ENCODE measurements at regions not wholly inside any gene's neighbourhood (a gene's known extent, or its start where the extent isn't known, plus 50 kb on each side); places are given as distances from the start of the nearest gene placed in this dataset.
"Not testable (repeated sequence)": the region's sequence is repeated elsewhere in the genome, so short reads cannot be mapped to it uniquely, and the experiment has no call there.

DNA sequence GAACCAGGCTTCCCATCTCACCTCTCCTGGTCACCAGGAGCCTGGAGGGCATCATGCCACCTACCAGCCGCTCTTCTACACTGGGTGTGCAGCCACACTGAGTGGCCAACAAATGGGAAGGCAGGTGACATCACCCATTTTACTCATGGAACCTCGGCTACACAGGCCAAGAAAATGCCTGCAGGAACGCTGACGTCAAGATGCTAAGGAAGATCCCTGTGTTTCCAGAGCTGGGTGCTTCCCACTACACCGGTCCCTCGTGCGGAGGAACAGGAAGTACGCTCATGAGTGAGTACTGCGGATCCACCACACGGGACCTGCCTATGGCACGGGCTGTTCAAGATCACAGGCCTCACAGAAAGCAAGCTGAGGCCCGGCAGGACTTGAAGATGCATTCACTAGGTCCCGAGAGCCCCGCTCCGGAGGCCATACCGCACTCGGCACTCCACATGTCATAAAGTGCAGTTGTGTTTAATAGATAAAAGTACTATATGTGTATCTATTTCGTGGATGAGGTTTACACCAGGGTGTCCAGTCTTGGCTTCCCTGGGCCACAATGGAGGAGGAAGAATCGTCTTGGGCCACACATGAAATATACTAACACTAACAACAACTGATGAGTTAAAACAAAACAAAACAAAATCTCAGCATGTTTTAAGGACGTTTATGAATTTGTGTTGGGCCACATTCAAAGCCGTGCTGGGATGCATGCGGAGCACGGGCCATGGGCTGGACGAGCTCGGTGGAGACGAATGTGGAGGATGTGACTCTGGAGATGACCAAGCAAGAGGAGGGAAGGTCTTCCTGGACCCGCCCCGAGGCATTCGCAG, 257.9 kb downstream of the THBS2 start:
- DNase-seq, result no peak
- in situ Hi-C loops (cut with MboI; ENCODE audit: low pct_unique_long_range_greater_than_20kb, low sequenced_read_pairs), result no loop called here

DNA sequence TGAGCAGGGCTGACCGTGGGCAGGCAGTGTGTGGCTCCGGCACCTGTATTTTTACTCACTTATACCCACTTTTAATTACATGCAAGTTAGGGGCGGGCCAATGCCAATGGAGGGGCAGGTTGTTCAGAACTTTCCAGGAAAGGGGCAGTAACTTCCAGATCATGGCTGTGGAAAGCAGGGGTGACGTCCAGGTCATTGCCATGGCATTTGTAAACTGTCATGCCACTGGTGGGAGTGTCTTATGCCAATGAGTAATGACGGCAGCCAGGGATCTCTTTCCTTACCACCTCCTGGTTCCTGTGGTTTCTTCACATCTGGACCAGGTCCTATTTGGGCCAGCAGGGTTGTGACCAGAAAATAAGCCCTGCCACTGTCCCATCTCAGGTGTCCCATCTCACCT, 258.7 kb downstream of the THBS2 start:
- in situ Hi-C loops (cut with MboI; ENCODE audit: low pct_unique_long_range_greater_than_20kb, low sequenced_read_pairs), result no loop called here
- DNase-seq, result no peak

DNA sequence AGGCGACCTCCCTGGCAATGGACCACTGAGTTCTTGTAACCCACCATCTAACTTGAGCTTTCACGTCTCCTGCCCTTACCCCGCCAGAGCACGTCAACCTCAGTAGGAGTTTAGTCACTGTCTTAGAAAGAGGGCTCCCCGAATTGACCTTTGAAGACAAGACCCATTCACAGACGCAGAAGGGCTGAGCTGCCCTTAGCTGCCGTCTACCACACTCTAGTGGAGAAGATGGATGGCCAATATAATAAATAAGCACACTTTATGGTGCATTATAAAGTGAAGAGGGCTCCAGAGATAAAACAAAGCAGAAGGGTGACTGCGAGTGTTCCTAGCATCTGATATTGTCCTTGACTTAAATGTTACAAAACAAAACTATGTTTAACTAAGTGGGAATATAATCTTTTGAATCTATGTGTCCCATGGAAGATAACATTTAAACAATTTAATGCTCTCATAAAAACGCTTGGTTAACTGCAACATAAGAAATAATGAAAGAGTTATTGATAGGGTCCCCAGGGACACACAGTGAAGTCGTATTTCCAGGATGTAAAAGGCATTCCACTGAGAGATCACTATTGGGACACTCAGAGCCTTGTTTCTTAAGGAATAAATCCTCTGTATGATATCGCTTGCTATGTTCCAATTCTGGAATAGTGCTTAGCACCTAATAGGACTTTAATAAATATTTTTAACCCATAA, 261.1 kb downstream of the THBS2 start:
- DNase-seq, result peak; percentile 3
- in situ Hi-C loops (cut with MboI; ENCODE audit: low pct_unique_long_range_greater_than_20kb, low sequenced_read_pairs), result no loop called here

DNA sequence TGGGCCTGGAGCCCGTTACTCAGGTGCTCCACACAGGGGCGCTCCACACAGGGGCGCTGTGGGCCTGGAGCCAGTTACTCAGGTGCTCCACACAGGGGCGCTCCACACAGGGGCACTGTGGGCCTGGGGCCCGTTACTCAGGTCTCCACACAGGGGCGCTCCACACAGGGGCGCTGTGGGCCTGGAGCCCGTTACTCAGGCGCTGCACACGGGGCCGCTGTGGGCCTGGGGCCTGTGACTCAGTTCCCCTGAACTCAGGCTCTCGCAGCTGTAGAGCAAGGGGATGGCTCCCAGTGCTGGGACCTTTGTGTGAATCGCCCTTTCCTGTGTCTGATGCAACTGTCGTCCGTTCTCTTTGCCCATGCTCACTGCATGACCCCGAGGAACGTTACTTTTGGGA, 262.0 kb downstream of the THBS2 start:
- in situ Hi-C loops (cut with MboI; ENCODE audit: low pct_unique_long_range_greater_than_20kb, low sequenced_read_pairs); DNase-seq: not testable (repeated sequence)

DNA sequence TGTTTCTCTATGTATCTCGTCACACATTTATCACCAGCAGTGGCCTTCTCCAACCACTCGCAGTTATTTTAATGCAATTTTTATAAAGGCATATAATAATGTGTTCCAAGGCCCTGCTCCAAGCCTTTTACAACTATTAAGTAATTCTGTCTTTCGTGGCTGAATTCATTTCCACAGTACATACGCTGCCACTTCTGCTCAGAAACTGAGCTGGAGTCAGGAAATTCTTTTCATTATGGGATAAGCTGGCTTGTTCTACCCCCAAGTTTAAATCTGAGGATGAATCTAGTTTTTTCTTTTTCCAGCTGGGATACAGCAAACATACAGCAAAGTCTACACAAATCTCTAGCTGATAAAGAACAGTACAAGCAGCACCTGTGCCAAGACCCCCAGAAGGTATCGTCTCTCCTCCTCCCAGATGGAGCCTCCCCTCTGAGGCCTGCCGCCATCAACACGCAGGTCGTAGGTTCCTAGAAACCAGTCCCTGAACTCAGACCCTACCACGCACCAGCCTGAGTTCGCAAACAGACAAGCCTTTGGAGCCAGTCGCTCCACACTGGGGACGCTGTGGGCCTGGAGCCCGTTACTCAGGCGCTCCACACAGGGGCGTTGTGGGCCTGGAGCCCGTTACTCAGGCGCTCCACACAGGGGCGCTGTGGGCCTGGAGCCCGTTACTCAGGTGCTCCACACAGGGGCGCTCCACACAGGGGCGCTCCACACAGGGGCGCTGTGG, 263.5 kb downstream of the THBS2 start:
- in situ Hi-C loops (cut with MboI; ENCODE audit: low pct_unique_long_range_greater_than_20kb, low sequenced_read_pairs), result no loop called here
- DNase-seq, result no peak

DNA sequence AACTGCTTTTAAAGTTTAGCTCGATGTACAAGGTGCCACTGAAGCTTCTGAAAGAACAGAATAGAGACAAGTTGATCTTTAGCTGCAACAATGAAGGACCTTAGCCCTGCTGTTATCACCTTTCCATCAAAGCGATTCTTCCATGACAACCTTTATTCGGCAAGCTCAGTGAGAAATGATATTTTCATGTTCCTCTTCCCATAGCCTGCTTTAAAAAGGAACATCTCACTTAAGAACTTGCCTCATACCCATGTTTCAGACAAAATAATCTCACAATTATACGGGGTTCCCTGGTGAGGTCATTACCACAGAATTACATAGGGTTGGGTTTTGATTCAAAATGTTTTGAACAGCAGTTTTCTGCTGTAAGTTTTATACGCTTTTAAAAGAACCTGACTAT, 264.2 kb downstream of the THBS2 start:
- no peak for DNase-seq
- in situ Hi-C loops (cut with MboI; ENCODE audit: low pct_unique_long_range_greater_than_20kb, low sequenced_read_pairs), result no loop called here

DNA sequence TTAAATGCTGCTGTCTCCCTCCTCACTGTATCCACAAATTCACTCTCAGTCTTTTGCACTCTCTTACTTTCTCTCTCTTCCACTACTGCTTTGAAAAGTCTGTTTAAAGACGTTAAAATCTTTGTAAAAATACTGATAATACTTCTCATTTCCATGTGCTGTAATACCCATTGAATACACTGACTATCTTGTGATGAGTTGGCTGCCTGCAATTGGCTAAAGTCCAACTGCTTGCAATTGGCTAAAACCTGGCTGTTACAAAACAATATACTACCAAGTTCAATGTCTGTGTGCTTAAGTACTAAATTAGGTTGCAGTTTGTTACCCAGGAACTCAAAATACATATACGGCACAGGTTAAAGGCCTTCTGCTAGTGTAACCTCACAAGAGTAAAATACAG, 264.8 kb downstream of the THBS2 start:
- in situ Hi-C loops (cut with MboI; ENCODE audit: low pct_unique_long_range_greater_than_20kb, low sequenced_read_pairs), result no loop called here
- DNase-seq, result no peak

DNA sequence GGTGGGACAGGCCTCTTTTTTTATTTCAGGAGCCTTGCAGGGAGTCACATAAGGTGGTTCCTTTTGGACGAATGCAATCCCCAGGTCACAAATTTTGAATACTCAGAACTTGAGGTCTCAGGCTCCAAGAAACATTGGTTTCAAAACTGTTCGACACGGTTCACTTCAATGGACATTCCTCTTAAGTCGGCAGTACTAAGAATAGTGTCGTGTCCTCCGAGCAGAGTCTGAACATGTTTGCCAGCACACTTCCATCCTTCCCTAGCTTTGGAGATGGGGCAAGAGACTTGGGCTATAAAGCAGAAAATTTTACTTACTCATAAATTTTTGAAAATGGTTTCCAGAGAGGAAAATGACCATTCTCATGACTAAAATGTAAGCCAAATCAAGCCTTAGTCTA, 265.4 kb downstream of the THBS2 start:
- DNase-seq, result no peak
- in situ Hi-C loops (cut with MboI; ENCODE audit: low pct_unique_long_range_greater_than_20kb, low sequenced_read_pairs), result no loop called here

DNA sequence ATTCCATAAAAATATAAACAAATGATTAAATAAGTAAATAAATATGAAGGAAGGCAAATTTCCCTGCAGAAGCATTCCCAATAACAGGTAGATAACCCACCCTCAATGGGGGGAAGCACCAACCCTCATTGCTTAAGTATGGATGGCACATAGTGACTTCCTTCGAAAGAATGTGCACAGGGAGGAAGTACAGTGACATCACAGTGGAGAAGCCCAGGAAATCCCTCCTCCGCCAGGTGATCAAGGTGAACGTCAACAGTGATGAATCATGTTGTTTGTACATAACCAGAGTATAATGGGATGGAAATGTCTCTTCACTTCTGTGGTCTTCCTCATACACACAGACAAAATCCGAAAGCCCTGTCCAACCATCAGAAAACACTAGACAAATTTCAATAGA, 267.9 kb downstream of the THBS2 start:
- DNase-seq, result no peak
- in situ Hi-C loops (cut with MboI; ENCODE audit: low pct_unique_long_range_greater_than_20kb, low sequenced_read_pairs), result no loop called here

DNA sequence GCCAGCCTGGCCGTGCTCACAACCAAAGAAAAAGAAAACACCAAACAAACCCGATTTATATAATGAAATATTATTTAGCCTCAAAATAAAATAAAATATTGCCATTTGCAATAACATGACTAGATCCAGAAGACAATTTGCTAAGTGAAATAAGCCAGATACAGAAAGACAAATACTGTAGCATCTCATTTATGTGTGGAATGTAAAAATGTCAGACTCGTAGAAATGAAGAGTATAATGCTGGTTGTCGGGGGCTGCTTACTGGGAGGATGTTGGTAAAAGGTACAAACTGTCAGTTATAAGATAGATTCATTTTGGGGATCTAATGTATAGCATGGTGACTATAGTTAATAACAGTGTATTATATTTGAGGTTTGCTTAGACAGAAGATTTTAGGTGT, 269.7 kb downstream of the THBS2 start:
- no peak for DNase-seq
- in situ Hi-C loops (cut with MboI; ENCODE audit: low pct_unique_long_range_greater_than_20kb, low sequenced_read_pairs), result no loop called here

DNA sequence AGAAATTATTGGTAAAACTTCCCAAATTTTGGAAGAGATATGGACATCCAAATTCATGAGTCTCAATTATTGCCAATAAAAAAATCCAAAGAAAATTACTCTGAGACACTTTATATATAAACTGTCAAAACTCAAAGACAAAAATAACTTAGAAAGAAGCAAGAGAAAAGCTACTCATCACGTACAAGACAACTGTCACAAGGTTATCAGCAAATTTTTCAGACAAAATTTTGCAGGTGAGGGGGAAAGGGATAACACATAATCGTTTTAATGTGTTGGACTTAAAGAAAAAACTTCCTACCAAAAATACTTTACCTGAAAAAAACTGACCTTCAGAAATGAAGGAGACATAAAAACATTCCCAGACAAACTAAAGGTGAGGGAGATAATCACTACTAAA, 272.5 kb downstream of the THBS2 start:
- in situ Hi-C loops (cut with MboI; ENCODE audit: low pct_unique_long_range_greater_than_20kb, low sequenced_read_pairs), result no loop called here

DNA sequence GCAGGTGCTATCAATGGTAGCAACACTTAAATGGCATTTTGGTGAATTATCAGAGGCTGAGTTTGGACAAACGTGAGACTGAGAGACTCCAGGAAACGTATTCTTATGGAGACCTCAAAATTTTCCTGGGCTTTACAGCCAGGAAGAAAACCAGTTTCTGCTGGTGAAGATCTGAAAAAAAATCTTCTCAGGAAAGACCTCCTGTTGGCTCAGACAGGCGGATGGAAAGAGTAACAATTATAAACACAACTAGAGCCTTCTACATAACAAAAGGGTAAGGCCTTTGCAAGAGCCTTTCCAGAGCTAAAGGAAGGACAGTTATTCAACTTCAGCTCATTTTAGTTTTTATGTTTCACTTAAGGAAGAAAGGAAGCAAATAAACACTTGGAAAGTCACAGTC, 274.4 kb downstream of the THBS2 start:
- DNase-seq, result no peak

More for the DNA sequence above, 272.5 kb downstream of the THBS2 start:
- no peak for DNase-seq

DNA sequence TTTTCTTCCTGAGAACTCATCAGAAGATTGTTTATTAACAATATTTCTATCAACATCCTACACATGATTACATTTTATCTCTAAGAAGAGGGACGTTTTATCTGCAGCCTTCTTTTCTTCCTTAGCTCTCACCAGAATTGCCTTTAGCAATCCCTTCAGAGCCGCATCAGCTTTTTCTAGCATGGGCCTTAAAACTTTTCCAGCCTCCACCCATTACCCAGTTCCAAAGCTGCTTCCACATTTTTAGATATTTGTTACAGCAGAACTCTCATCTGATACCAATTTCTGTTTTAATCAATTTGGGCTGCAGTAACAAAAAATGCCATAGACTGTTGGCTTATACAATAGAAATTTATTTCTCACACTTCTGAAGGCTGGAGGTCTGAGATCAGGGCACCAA, 281.5 kb downstream of the THBS2 start:
- in situ Hi-C loops (cut with MboI; ENCODE audit: low pct_unique_long_range_greater_than_20kb, low sequenced_read_pairs), result no loop called here
- no peak for DNase-seq

More for the DNA sequence above, 274.4 kb downstream of the THBS2 start:
- in situ Hi-C loops (cut with MboI; ENCODE audit: low pct_unique_long_range_greater_than_20kb, low sequenced_read_pairs), result no loop called here

DNA sequence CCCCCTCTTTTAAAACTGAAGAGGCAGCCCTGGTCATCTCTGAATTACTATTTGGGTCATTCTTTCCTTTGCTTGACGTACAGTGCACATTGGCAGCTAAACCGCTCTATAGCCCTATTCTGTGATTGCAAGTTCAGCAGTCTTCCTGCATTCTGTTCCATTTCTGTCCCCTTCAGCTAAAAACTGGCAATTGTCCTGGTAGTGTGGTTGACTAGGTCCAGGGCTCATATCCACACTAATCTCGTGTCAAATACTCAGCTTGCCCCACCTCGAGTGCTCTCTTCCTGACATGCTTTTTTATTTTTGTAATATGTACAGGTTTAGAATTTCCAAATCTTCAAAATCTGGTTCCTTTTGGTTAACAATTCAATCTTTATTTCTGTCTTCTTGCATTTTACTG, 282.1 kb downstream of the THBS2 start:
- in situ Hi-C loops (cut with MboI; ENCODE audit: low pct_unique_long_range_greater_than_20kb, low sequenced_read_pairs), result no loop called here
- DNase-seq, result no peak

DNA sequence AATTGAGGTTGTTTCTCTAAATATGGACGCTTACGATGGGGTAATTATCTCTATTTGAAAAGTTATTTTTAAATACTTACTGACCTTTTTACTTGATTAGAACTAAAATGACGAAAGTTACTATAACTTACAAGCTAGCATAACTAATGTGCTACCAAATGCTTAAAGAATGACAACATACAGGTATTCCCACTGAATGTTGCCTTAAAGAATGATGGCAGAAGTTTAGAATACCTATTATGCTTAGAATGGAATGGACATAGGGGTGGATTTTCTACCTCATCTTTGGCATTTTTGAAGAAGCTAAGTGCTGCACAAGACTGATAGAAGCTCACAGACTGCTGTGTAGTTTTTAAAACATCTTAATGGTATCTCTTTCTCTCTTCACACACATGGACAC, 284.8 kb downstream of the THBS2 start:
- no peak for DNase-seq

DNA sequence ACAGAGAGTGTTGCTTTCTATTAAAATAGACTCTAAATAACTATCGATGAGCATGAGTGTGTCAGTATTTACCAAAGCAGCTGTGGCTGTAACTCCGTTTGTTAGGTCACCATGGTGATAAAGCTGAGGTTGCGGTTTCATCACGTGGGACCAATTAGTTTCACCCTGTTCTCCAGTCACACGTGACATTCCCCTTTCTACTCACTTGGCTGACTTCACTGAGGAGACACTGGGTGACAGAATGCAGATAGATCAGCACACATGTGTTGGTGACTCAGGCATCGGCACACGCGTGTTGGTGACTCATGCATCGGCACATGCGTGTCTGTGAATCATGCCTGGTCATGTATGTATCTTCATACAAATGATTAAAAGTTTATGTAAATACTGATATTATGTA, 285.4 kb downstream of the THBS2 start:
- in situ Hi-C loops (cut with MboI; ENCODE audit: low pct_unique_long_range_greater_than_20kb, low sequenced_read_pairs), result no loop called here
- peak; percentile 84 for DNase-seq

More for the DNA sequence above, 284.8 kb downstream of the THBS2 start:
- in situ Hi-C loops (cut with MboI; ENCODE audit: low pct_unique_long_range_greater_than_20kb, low sequenced_read_pairs), result no loop called here

DNA sequence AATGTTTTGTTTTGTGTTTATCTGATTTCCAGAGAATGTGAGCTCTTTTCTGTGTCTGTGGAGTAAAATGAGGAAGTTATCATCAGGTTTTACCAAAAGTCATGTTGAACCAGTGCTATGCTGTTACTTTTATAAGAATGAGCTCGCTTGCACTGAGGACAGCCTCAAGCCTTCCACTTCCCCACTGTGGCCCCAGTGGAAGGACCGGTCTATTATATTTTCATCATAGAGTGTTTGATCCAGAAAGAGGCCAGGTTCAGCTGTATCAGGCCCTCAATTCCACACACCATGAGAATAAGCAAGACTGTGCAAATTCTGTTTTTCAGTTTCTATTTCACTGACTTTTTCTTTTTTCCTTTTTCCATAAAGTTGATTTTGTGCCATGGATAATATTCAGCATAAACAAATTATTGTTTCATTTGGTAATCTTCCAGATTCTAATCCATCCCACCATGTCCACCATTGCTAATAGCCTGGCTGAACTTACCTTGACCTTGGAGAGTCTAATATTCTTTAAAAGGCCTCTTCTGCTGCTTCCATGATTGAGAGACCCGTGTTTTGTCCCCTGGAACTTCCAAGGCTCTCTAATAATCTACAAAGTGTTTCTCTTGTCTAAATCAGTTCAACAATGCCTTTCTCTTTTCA, 286.2 kb downstream of the THBS2 start:
- peak; percentile 40 for DNase-seq
- in situ Hi-C loops (cut with MboI; ENCODE audit: low pct_unique_long_range_greater_than_20kb, low sequenced_read_pairs), result no loop called here

DNA sequence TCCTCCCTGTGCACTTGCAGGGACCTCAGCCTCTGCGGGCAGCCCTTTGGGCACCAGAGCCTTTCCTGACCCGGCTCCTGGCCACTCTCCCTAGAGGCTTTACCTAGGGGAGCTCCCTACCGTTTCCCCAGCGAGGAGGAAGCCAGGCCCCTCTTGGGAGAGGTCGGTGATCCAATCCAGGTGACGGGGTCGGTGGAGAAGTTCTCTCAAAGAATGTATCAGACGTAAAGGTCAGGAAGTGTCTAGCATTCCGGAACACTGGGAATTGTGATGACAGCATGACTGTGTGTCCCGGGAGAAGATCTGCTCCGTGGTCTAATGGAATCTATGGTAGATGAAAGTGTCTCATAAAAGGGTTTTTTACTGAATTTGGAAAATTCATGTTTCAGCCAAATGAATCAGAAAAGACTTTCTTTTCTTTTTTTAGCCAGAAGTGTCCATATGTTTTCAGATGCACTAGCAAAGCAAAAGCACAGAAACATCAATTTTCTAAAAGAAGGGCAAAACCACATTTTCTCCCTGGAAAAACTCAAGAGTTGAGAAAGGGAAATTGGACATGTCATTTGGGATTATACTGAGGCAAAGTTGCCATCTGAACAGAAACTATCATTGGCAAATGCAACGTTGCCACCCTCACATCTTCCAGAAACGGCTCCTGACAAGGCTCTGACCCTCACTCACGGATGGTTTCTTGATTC, 289.4 kb downstream of the THBS2 start:
- no peak for DNase-seq
- in situ Hi-C loops (cut with MboI; ENCODE audit: low pct_unique_long_range_greater_than_20kb, low sequenced_read_pairs), result no loop called here

DNA sequence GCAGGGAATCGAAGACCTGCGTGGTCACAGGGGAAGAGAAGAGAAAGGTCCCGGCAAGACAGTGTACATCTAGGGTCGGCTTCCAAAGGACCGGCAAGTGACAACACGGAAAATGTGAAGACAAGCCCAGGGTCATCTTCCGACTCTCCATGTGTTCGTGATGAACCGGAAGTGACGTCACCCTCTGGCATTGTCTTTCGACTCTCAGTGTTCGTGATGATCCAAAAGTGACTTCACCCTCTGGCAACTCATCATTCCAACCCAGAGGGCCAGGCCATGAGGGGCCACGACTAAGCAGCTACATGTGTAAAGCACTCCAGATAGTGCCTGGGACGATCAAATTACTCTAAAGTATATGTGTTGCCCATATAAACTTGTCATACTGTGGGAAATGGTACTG, 290.8 kb downstream of the THBS2 start:
- DNase-seq, result no peak
- in situ Hi-C loops (cut with MboI; ENCODE audit: low pct_unique_long_range_greater_than_20kb, low sequenced_read_pairs), result no loop called here
